ENCODE measurements at regions not wholly inside any gene's neighbourhood (a gene's known extent, or its start where the extent isn't known, plus 50 kb on each side); places are given as distances from the start of the nearest gene placed in this dataset.

DNA sequence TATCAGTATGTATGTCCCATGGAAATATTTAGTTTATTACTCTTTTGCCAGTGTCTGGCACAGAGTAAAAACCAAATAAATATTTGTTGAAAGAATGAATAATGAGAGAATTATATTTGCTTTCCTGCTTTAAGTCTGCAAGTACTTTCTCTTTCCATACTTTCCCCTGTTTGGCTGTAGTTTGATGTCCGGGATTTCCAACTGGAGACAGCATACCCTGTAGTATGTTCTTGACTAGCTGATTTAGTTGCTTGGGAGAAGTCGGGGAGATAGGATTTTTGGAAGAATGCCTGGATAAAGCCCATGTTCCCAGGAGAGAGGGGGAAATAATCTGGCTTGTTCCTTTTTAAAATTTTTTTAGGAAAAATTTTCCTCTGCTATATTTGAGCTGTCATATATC lies 516.1 kb downstream of the CCSER2 start:
- TF ChIP-seq, protein P1, sequence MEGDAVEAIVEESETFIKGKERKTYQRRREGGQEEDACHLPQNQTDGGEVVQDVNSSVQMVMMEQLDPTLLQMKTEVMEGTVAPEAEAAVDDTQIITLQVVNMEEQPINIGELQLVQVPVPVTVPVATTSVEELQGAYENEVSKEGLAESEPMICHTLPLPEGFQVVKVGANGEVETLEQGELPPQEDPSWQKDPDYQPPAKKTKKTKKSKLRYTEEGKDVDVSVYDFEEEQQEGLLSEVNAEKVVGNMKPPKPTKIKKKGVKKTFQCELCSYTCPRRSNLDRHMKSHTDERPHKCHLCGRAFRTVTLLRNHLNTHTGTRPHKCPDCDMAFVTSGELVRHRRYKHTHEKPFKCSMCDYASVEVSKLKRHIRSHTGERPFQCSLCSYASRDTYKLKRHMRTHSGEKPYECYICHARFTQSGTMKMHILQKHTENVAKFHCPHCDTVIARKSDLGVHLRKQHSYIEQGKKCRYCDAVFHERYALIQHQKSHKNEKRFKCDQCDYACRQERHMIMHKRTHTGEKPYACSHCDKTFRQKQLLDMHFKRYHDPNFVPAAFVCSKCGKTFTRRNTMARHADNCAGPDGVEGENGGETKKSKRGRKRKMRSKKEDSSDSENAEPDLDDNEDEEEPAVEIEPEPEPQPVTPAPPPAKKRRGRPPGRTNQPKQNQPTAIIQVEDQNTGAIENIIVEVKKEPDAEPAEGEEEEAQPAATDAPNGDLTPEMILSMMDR (IDR thresholded peaks at IDR 0.05), result no peak
- no peak for TF ChIP-seq POLR2A (IDR thresholded peaks at IDR 0.05)
